ENCODE measurements at regions not wholly inside any gene's neighbourhood (a gene's known extent, or its start where the extent isn't known, plus 50 kb on each side); places are given as distances from the start of the nearest gene placed in this dataset.

GRCh38 chr3:176906046-176906905, 291.0 kb downstream of the TBL1XR1 start:
- Mint-ChIP-seq H3K4me1 (ENCODE audit: low read depth) (no peaks in the 10 kb centered on the region), H3K9me3 (no peaks in the 10 kb centered on the region), H3K36me3 (no peaks in the 10 kb centered on the region), H3K27ac (no peak overlapping the region), H3K27me3 (peaks cover 4% of the 10 kb centered on the region), H3K4me3 (no peak overlapping the region)
- CTCF ChIA-PET, result no interaction called here
- intact Hi-C loops (cut with micrococcal nuclease), result no loop called here
- POLR2A ChIA-PET, result no interaction called here
- DNase-seq, result no peak

GRCh38 chr3:176905331-176905730, 292.0 kb downstream of the TBL1XR1 start:
- H3K27ac Mint-ChIP-seq, result no peak overlapping the region
- peaks cover 4% of the 10 kb centered on the region for H3K27me3 Mint-ChIP-seq
- intact Hi-C loops (cut with micrococcal nuclease), result no loop called here
- CTCF ChIA-PET, result no interaction called here
- no peaks in the 10 kb centered on the region for H3K4me1 Mint-ChIP-seq (ENCODE audit: low read depth)
- H3K4me3 Mint-ChIP-seq, result no peak overlapping the region
- H3K36me3 Mint-ChIP-seq, result no peaks in the 10 kb centered on the region
- no peak for DNase-seq
- POLR2A ChIA-PET, result no interaction called here
- no peaks in the 10 kb centered on the region for H3K9me3 Mint-ChIP-seq

DNA sequence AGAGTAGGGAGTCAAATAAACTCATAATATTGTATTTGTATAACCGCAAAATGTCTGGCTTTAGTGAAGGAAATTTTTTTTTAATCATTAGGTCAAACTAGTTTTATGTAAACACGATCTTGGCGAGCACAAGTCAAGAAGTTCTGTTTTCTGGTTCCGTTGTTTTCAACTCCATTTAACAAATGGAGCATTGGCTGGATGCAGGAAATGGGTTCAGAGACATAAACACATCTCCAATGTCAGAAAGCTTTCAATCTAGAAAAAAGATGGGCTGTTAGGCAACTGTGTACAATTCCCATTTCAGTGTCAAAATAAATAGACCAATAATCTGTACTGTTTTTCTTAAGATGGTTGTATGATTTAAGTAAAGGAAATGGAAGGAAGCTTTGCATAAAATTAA, 292.8 kb downstream of the TBL1XR1 start:
- intact Hi-C loops (cut with micrococcal nuclease), result no loop called here
- ChIA-PET POLR2A (no interaction called here), CTCF (no interaction called here)
- Mint-ChIP-seq H3K4me3 (no peak overlapping the region), H3K27me3 (peaks cover 6% of the 10 kb centered on the region), H3K27ac (no peak overlapping the region), H3K36me3 (no peaks in the 10 kb centered on the region), H3K4me1 (ENCODE audit: low read depth) (no peaks in the 10 kb centered on the region), H3K9me3 (no peaks in the 10 kb centered on the region)
- DNase-seq, result no peak

- Mint-ChIP-seq H3K36me3 (no peaks in the 10 kb centered on the region), H3K27me3 (peaks cover 27% of the 10 kb centered on the region), H3K9me3 (no peaks in the 10 kb centered on the region), H3K4me3 (no peak overlapping the region), H3K27ac (no peak overlapping the region), H3K4me1 (ENCODE audit: low read depth) (no peaks in the 10 kb centered on the region)
- CTCF ChIA-PET, result interaction anchor here (2.4 kb wide), 1 partner anchor 42 kb away, joined by 8 read pairs; no protein-coding TSS in a partner anchor
- POLR2A ChIA-PET, result no interaction called here
- DNase-seq, result no peak
- intact Hi-C loops (cut with micrococcal nuclease), result no loop called here
Measured at GRCh38 chr3:176896640-176897039, 300.6 kb downstream of the TBL1XR1 start.

GRCh38 chr3:176896165-176896564, 301.1 kb downstream of the TBL1XR1 start:
- intact Hi-C loops (cut with micrococcal nuclease), result no loop called here
- ChIA-PET POLR2A (no interaction called here), CTCF (no interaction called here)
- peaks cover 27% of the 10 kb centered on the region for H3K27me3 Mint-ChIP-seq
- H3K9me3 Mint-ChIP-seq, result no peaks in the 10 kb centered on the region
- DNase-seq, result no peak
- H3K27ac Mint-ChIP-seq, result no peak overlapping the region
- no peaks in the 10 kb centered on the region for H3K36me3 Mint-ChIP-seq
- H3K4me3 Mint-ChIP-seq, result no peak overlapping the region
- no peaks in the 10 kb centered on the region for H3K4me1 Mint-ChIP-seq (ENCODE audit: low read depth)

DNA sequence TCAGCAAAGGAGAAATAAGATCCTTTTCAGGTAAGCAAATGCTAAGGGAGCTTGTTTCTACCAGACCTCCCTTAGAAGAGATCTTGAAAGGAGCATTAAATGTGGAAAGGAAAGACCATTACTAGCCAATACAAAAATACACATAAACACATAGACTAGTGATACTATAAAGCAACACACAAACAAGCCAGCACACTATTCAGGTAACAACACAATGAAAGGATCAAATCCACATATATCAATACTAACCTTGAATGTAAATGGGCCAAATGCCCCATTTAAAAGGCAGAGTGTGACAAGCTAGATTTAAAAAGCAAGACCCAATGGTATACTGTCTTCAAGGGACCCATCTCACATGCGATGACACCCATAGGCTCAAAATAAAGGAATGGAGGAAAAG, 317.6 kb downstream of the TBL1XR1 start:
- no peaks in the 10 kb centered on the region for H3K36me3 Mint-ChIP-seq

GRCh38 chr3:176873261-176873660, 324.0 kb downstream of the TBL1XR1 start:
- intact Hi-C loops (cut with micrococcal nuclease), result loop anchor here (5.0 kb wide), 2 partner anchors 904 to 1514 kb away; no protein-coding TSS in a partner anchor
- ChIA-PET POLR2A (no interaction called here), CTCF (interaction anchor here (0.6 to 3.6 kb wide), 11 partner anchors 9 to 1512 kb away, joined by 3 to 48 read pairs (median 9); no protein-coding TSS in a partner anchor)
- peaks cover 8% of the 10 kb centered on the region for H3K9me3 Mint-ChIP-seq
- DNase-seq, result no peak
- no peak overlapping the region for H3K4me3 Mint-ChIP-seq
- H3K27me3 Mint-ChIP-seq, result peaks cover 3% of the 10 kb centered on the region
- peaks cover 3% of the 10 kb centered on the region for H3K4me1 Mint-ChIP-seq (ENCODE audit: low read depth)
- no peak overlapping the region for H3K27ac Mint-ChIP-seq
- H3K36me3 Mint-ChIP-seq, result no peaks in the 10 kb centered on the region

More for the DNA sequence above, 317.6 kb downstream of the TBL1XR1 start:
- intact Hi-C loops (cut with micrococcal nuclease), result no loop called here
- H3K4me3 Mint-ChIP-seq, result no peak overlapping the region
- no peak overlapping the region for H3K27ac Mint-ChIP-seq
- ChIA-PET POLR2A (no interaction called here), CTCF (no interaction called here)
- peaks cover 10% of the 10 kb centered on the region for H3K27me3 Mint-ChIP-seq
- H3K4me1 Mint-ChIP-seq (ENCODE audit: low read depth), result no peaks in the 10 kb centered on the region
- DNase-seq, result no peak
- peaks cover 3% of the 10 kb centered on the region for H3K9me3 Mint-ChIP-seq

GRCh38 chr3:176872771-176873209, 324.5 kb downstream of the TBL1XR1 start:
- no peak overlapping the region for H3K27ac Mint-ChIP-seq
- no peak overlapping the region for H3K4me3 Mint-ChIP-seq
- peaks cover 8% of the 10 kb centered on the region for H3K9me3 Mint-ChIP-seq
- intact Hi-C loops (cut with micrococcal nuclease), result loop anchor here (1.0 to 5.0 kb wide), 3 partner anchors 67 to 1515 kb away; no protein-coding TSS in a partner anchor
- DNase-seq, result peak; percentile 72
- CTCF ChIA-PET, result interaction anchor here (0.6 to 3.6 kb wide), 13 partner anchors 10 to 1513 kb away, joined by 3 to 48 read pairs (median 6); no protein-coding TSS in a partner anchor
- peaks cover 3% of the 10 kb centered on the region for H3K4me1 Mint-ChIP-seq (ENCODE audit: low read depth)
- no peaks in the 10 kb centered on the region for H3K36me3 Mint-ChIP-seq
- H3K27me3 Mint-ChIP-seq, result peaks cover 3% of the 10 kb centered on the region
- POLR2A ChIA-PET, result no interaction called here

GRCh38 chr3:176870451-176870850, 326.8 kb downstream of the TBL1XR1 start:
- ChIA-PET POLR2A (no interaction called here), CTCF (no interaction called here)
- peaks cover 7% of the 10 kb centered on the region for H3K9me3 Mint-ChIP-seq
- no peak overlapping the region for H3K4me3 Mint-ChIP-seq
- H3K36me3 Mint-ChIP-seq, result no peaks in the 10 kb centered on the region
- DNase-seq, result no peak
- H3K4me1 Mint-ChIP-seq (ENCODE audit: low read depth), result peaks cover 3% of the 10 kb centered on the region
- intact Hi-C loops (cut with micrococcal nuclease), result loop anchor here (5.0 kb wide), 2 partner anchors 907 to 1517 kb away; no protein-coding TSS in a partner anchor
- H3K27ac Mint-ChIP-seq, result no peak overlapping the region
- no peaks in the 10 kb centered on the region for H3K27me3 Mint-ChIP-seq

GRCh38 chr3:176867681-176868663, 329.3 kb downstream of the TBL1XR1 start:
- ChIA-PET POLR2A (no interaction called here), CTCF (no interaction called here)
- intact Hi-C loops (cut with micrococcal nuclease), result no loop called here
- no peaks in the 10 kb centered on the region for H3K27me3 Mint-ChIP-seq
- no peak overlapping the region for H3K4me3 Mint-ChIP-seq
- H3K4me1 Mint-ChIP-seq (ENCODE audit: low read depth), result peaks cover 2% of the 10 kb centered on the region
- no peak overlapping the region for H3K27ac Mint-ChIP-seq
- H3K36me3 Mint-ChIP-seq, result no peaks in the 10 kb centered on the region
- no peak for DNase-seq
- H3K9me3 Mint-ChIP-seq, result peaks cover 7% of the 10 kb centered on the region

GRCh38 chr3:176861137-176861536, 336.1 kb downstream of the TBL1XR1 start:
- no peaks in the 10 kb centered on the region for H3K36me3 Mint-ChIP-seq
- no peak for DNase-seq
- no peaks in the 10 kb centered on the region for H3K9me3 Mint-ChIP-seq
- no peak overlapping the region for H3K4me3 Mint-ChIP-seq
- intact Hi-C loops (cut with micrococcal nuclease), result no loop called here
- peaks cover 7% of the 10 kb centered on the region for H3K27me3 Mint-ChIP-seq
- no peaks in the 10 kb centered on the region for H3K4me1 Mint-ChIP-seq (ENCODE audit: low read depth)
- H3K27ac Mint-ChIP-seq, result no peak overlapping the region
- ChIA-PET POLR2A (no interaction called here), CTCF (no interaction called here)

DNA sequence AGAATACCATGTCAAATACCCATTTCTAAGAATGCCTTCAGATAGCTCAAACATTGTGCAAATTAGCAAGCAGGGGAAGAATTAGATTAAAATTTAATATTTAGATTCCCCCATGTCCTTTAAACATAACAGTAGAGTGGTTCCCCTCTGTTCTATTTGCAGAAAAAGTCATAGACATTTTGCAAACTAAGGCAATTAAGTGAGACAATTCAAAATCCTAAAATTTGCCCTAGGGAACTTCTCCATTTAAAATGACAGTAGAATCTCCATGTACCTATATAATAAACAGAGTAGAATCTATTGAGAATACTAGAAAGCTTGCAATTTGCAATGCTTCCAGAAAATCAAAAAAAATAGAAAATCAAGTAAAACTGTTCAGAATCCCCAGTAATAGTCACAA, 340.6 kb downstream of the TBL1XR1 start:
- POLR2A ChIA-PET, result no interaction called here

More for the DNA sequence above, 340.6 kb downstream of the TBL1XR1 start:
- CTCF ChIA-PET, result interaction anchor here (0.9 to 2.1 kb wide), 2 partner anchors 16 kb away, joined by 3 to 9 read pairs; no protein-coding TSS in a partner anchor
- DNase-seq, result no peak
- H3K27me3 Mint-ChIP-seq, result peaks cover 4% of the 10 kb centered on the region
- H3K27ac Mint-ChIP-seq, result no peak overlapping the region
- H3K9me3 Mint-ChIP-seq, result no peaks in the 10 kb centered on the region
- no peak overlapping the region for H3K4me3 Mint-ChIP-seq
- H3K36me3 Mint-ChIP-seq, result no peaks in the 10 kb centered on the region
- intact Hi-C loops (cut with micrococcal nuclease), result no loop called here
- H3K4me1 Mint-ChIP-seq (ENCODE audit: low read depth), result no peaks in the 10 kb centered on the region
